SK-N-SH treated with all-trans-retinoic acid at 6 μM for 48 hours (cell line): ENCODE measurements at regions not wholly inside any gene's neighbourhood (a gene's known extent, or its start where the extent isn't known, plus 50 kb on each side); places are given as distances from the start of the nearest gene placed in this dataset.

Source experiments
- CSDC2 ChIP-seq: fragments of 250-450 bp; sonication (Bioruptor Pico); IDR thresholded peaks from 2 replicates; pipeline ENCODE4 v1.5.0; 2020; ENCODE audit warnings: mild to moderate bottlenecking, moderate library complexity
- ESRRG ChIP-seq: fragments of 250-450 bp; sonication (Bioruptor Pico); IDR thresholded peaks from 2 replicates; pipeline ENCODE4 v1.6.1; 2021; ENCODE audit warnings: mild to moderate bottlenecking
- OSR1 ChIP-seq: fragments of 250-450 bp; sonication (Bioruptor Pico); IDR thresholded peaks from 2 replicates; pipeline ENCODE4 v1.8.0; 2022; ENCODE audit warnings: moderate library complexity, mild to moderate bottlenecking, inconsistent platforms
- PPARA ChIP-seq: fragments of 250-450 bp; sonication (Bioruptor Pico); IDR thresholded peaks from 2 replicates; pipeline ENCODE4 v1.5.0; 2020; ENCODE audit warnings: mild to moderate bottlenecking, borderline replicate concordance
- RARB ChIP-seq: fragments of 250-450 bp; sonication (Bioruptor Pico); IDR thresholded peaks from 2 replicates; pipeline ENCODE4 v1.8.0; 2021; ENCODE audit warnings: mild to moderate bottlenecking, moderate library complexity
- SNAI2 ChIP-seq: fragments of 250-450 bp; sonication (Bioruptor Pico); IDR thresholded peaks from 2 replicates; pipeline ENCODE4 v1.5.0; 2020; ENCODE audit warnings: mild to moderate bottlenecking, moderate library complexity
- ZFP3 ChIP-seq: fragments of 250-450 bp; sonication (Bioruptor Pico); IDR thresholded peaks from 2 replicates; pipeline ENCODE4 v1.5.0; 2020; ENCODE audit warnings: mild to moderate bottlenecking, moderate library complexity
- ZFP30 ChIP-seq: fragments of 450-650 bp; formaldehyde crosslinking; IDR thresholded peaks from 2 replicates; pipeline ENCODE4 v1.5.0; 2022; ENCODE audit warnings: mild to moderate bottlenecking, moderate library complexity
- TF ChIP-seq, protein P1 (sequence below): fragments of 250-450 bp; sonication (Bioruptor Pico); IDR thresholded peaks from 2 replicates; pipeline ENCODE4 v1.8.0; 2020; ENCODE audit warnings: mild to moderate bottlenecking, moderate library complexity, borderline replicate concordance
- TF ChIP-seq, protein P2 (sequence below): fragments of 250-450 bp; sonication (Bioruptor Pico); IDR thresholded peaks from 2 replicates; pipeline ENCODE4 v1.5.1; 2021; ENCODE audit warnings: mild to moderate bottlenecking, moderate library complexity
- TF ChIP-seq, protein P3 (sequence below): fragments of 250-450 bp; sonication (Bioruptor Pico); IDR thresholded peaks from 2 replicates; pipeline ENCODE4 v1.5.1; 2020; ENCODE audit warnings: low read depth, mild to moderate bottlenecking, moderate library complexity
- TF ChIP-seq, protein P4 (sequence below): fragments of 250-450 bp; sonication (Bioruptor Pico); IDR thresholded peaks from 2 replicates; pipeline ENCODE4 v1.5.0; 2020; ENCODE audit warnings: mild to moderate bottlenecking, moderate library complexity

DNA sequence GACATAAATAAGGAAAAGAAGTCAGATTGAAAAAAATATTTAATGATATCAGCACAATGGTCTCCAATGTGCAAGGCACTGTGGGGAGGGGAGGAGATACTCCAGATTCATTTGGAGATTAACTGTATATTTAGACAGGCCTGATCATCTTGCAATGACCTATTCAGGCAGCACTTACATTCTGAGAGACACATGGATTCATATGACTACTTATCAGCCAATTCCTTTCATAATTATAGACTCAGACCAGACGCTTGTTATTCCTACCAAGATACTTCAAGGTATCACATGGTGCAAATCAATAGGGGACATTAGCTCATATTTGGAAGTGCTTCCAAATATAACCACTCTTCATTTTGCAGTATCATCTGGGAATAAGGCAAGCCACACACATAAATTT, 153.5 kb upstream of the TARS1 start:
- TF ChIP-seq ZFP30 (CRISPR knock-in tag) (no peak), ESRRG (no peak), OSR1 (CRISPR knock-in tag) (no peak), ZFP3 (CRISPR knock-in tag) (no peak), RARB (CRISPR knock-in tag) (no peak), SNAI2 (no peak), PPARA (no peak), CSDC2 (CRISPR knock-in tag) (no peak)
- TF ChIP-seq, protein P1, sequence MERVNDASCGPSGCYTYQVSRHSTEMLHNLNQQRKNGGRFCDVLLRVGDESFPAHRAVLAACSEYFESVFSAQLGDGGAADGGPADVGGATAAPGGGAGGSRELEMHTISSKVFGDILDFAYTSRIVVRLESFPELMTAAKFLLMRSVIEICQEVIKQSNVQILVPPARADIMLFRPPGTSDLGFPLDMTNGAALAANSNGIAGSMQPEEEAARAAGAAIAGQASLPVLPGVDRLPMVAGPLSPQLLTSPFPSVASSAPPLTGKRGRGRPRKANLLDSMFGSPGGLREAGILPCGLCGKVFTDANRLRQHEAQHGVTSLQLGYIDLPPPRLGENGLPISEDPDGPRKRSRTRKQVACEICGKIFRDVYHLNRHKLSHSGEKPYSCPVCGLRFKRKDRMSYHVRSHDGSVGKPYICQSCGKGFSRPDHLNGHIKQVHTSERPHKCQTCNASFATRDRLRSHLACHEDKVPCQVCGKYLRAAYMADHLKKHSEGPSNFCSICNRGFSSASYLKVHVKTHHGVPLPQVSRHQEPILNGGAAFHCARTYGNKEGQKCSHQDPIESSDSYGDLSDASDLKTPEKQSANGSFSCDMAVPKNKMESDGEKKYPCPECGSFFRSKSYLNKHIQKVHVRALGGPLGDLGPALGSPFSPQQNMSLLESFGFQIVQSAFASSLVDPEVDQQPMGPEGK = no peak
- TF ChIP-seq, protein P2, sequence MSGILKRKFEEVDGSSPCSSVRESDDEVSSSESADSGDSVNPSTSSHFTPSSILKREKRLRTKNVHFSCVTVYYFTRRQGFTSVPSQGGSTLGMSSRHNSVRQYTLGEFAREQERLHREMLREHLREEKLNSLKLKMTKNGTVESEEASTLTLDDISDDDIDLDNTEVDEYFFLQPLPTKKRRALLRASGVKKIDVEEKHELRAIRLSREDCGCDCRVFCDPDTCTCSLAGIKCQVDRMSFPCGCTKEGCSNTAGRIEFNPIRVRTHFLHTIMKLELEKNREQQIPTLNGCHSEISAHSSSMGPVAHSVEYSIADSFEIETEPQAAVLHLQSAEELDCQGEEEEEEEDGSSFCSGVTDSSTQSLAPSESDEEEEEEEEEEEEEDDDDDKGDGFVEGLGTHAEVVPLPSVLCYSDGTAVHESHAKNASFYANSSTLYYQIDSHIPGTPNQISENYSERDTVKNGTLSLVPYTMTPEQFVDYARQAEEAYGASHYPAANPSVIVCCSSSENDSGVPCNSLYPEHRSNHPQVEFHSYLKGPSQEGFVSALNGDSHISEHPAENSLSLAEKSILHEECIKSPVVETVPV (CRISPR knock-in tag) = no peak
- TF ChIP-seq, protein P3, sequence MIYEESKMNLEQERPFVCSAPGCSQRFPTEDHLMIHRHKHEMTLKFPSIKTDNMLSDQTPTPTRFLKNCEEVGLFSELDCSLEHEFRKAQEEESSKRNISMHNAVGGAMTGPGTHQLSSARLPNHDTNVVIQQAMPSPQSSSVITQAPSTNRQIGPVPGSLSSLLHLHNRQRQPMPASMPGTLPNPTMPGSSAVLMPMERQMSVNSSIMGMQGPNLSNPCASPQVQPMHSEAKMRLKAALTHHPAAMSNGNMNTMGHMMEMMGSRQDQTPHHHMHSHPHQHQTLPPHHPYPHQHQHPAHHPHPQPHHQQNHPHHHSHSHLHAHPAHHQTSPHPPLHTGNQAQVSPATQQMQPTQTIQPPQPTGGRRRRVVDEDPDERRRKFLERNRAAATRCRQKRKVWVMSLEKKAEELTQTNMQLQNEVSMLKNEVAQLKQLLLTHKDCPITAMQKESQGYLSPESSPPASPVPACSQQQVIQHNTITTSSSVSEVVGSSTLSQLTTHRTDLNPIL (CRISPR knock-in tag) = no peak
- TF ChIP-seq, protein P4, sequence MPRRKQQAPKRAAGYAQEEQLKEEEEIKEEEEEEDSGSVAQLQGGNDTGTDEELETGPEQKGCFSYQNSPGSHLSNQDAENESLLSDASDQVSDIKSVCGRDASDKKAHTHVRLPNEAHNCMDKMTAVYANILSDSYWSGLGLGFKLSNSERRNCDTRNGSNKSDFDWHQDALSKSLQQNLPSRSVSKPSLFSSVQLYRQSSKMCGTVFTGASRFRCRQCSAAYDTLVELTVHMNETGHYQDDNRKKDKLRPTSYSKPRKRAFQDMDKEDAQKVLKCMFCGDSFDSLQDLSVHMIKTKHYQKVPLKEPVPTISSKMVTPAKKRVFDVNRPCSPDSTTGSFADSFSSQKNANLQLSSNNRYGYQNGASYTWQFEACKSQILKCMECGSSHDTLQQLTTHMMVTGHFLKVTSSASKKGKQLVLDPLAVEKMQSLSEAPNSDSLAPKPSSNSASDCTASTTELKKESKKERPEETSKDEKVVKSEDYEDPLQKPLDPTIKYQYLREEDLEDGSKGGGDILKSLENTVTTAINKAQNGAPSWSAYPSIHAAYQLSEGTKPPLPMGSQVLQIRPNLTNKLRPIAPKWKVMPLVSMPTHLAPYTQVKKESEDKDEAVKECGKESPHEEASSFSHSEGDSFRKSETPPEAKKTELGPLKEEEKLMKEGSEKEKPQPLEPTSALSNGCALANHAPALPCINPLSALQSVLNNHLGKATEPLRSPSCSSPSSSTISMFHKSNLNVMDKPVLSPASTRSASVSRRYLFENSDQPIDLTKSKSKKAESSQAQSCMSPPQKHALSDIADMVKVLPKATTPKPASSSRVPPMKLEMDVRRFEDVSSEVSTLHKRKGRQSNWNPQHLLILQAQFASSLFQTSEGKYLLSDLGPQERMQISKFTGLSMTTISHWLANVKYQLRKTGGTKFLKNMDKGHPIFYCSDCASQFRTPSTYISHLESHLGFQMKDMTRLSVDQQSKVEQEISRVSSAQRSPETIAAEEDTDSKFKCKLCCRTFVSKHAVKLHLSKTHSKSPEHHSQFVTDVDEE (CRISPR knock-in tag) = no peak
